Kidney (tissue), 13 donors: ENCODE measurements at regions not wholly inside any gene's neighbourhood (a gene's known extent, or its start where the extent isn't known, plus 50 kb on each side); places are given as distances from the start of the nearest gene placed in this dataset.

Source experiments
- DNase-seq, 5 donors: peaks; one replicate each; pipeline ENCODE4 v3.0.0-alpha.2; 2013 to 2020
- FAIRE-seq: peaks from 2 replicates; lab custom pipeline; 2012; peaks lifted over from hg19 to GRCh38; lab: Jason Lieb, UNC
- H3K27ac ChIP-seq, 2 donors: one replicate each; pipeline ENCODE4 v1.7.0; 2013; ENCODE audit warnings: low read depth in 2 of 2, low read length in 2 of 2, inconsistent platforms in 1 of 2
- H3K27me3 ChIP-seq: one replicate; pipeline ENCODE4 v1.7.1; 2013; ENCODE audit warnings: low read length, inconsistent platforms; ENCODE audit not compliant: control insufficient read depth, insufficient read depth
- H3K36me3 ChIP-seq, 3 donors: one replicate each; pipeline versions ENCODE4 v1.7.0 to v1.7.1; 2013; ENCODE audit warnings: low read length in 3 of 3, control low read depth in 1 of 3, inconsistent platforms in 1 of 3; ENCODE audit not compliant: insufficient read depth in 3 of 3, control insufficient read depth in 2 of 3
- H3K4me1 ChIP-seq, 3 donors: one replicate each; pipeline versions ENCODE4 v1.7.0 to v1.7.1; 2013; ENCODE audit warnings: low read length in 3 of 3, inconsistent platforms in 1 of 3, low read depth in 1 of 3; ENCODE audit not compliant: control insufficient read depth in 2 of 3, insufficient read depth in 2 of 3
- H3K4me3 ChIP-seq, 3 donors: one replicate each; pipeline versions ENCODE4 v1.7.0 to v1.8.1; 2013; ENCODE audit warnings: low read length in 3 of 3, control low read depth in 1 of 3, inconsistent platforms in 1 of 3
- H3K9ac ChIP-seq, 3 donors: one replicate each; pipeline versions ENCODE4 v1.7.0 to v1.7.1; 2013; ENCODE audit warnings: low read length in 3 of 3, control low read depth in 1 of 3, inconsistent platforms in 1 of 3
- H3K9me3 ChIP-seq, 3 donors: one replicate each; pipeline versions ENCODE4 v1.7.0 to v1.7.1; 2013; ENCODE audit warnings: low read length in 3 of 3, control low read depth in 1 of 3, inconsistent platforms in 1 of 3; ENCODE audit not compliant: control insufficient read depth in 2 of 3, insufficient read depth in 1 of 3
- CTCF ChIP-seq: IDR thresholded peaks from 3 replicates; pipeline ENCODE4 v1.5.1; 2012; ENCODE audit warnings: mild to moderate bottlenecking, moderate library complexity, borderline replicate concordance; ENCODE audit not compliant: insufficient read depth; ENCODE audit errors: extremely low read depth
- intact Hi-C: fragments of 100-400 bp; cut with DNase I; formaldehyde crosslinking; loops from one replicate; pipeline ENCODE4 v1.11.1; 2022
- donor health status: control.
- donor health status: control.
- donor health status: control.
- donor health status: control.
- donor health status: control.
- donor health status: DM: yes; HTN: yes; CAD: no.
- donor health status: Normal renal cell carcinoma (clear cell type).

DNA sequence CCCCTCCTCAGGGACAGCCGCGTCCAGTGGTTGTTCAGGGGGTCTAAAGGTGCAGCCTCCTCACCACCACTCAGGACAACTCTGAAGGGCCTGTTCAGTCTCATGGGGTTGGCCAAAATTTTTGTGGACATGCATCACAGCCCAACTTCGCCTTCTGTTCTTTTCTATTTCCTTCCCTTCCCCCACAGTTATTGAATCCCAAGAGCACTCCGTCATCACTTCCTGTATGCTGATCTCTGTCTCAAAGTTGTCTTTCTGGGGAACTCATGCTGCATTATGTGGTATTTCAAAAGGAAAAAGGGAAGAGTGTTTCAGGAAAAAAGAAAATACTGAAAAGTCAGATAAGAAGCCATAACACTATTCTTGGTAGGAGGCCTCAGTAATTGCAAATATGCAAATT, 355.4 kb downstream of the CAAP1 start:
- H3K27me3 ChIP-seq, result no peaks in the 10 kb centered on the region
- no peak overlapping the region for H3K4me3 ChIP-seq
- no peak overlapping the region for H3K9ac ChIP-seq
- H3K36me3 ChIP-seq, result no peaks in the 10 kb centered on the region
- H3K9me3 ChIP-seq, result no peaks in the 10 kb centered on the region
- no peaks in the 10 kb centered on the region for H3K4me1 ChIP-seq
- DNase-seq (no peak), FAIRE-seq (no peak)
- intact Hi-C loops, result no loop called here
- H3K27ac ChIP-seq, result no peak overlapping the region
- TF ChIP-seq CTCF, result no peak

GRCh38 chr9:26535151-26535550, 357.5 kb downstream of the CAAP1 start:
- TF ChIP-seq CTCF, result no peak
- H3K27me3 ChIP-seq, result no peaks in the 10 kb centered on the region
- H3K9ac ChIP-seq, result no peak overlapping the region
- H3K4me1 ChIP-seq, result no peaks in the 10 kb centered on the region
- DNase-seq, result no peak
- intact Hi-C loops, result no loop called here
- no peak overlapping the region for H3K27ac ChIP-seq
- no peaks in the 10 kb centered on the region for H3K9me3 ChIP-seq
- FAIRE-seq, result no peak
- no peak overlapping the region for H3K4me3 ChIP-seq
- no peaks in the 10 kb centered on the region for H3K36me3 ChIP-seq

GRCh38 chr9:26530841-26531240, 361.8 kb downstream of the CAAP1 start:
- FAIRE-seq (no peak), DNase-seq (no peak)
- no peak overlapping the region for H3K27ac ChIP-seq
- no peaks in the 10 kb centered on the region for H3K27me3 ChIP-seq
- H3K4me3 ChIP-seq, result no peak overlapping the region
- no peaks in the 10 kb centered on the region for H3K9me3 ChIP-seq
- intact Hi-C loops, result no loop called here
- no peak for TF ChIP-seq CTCF
- H3K36me3 ChIP-seq, result no peaks in the 10 kb centered on the region
- H3K4me1 ChIP-seq, result no peaks in the 10 kb centered on the region
- no peak overlapping the region for H3K9ac ChIP-seq

- intact Hi-C loops, result no loop called here
These were observed 364.7 kb downstream of the CAAP1 start for GRCh38 chr9:26527931-26528330.

More at GRCh38 chr9:26527931-26528330, 364.7 kb downstream of the CAAP1 start:
- H3K9me3 ChIP-seq, result no peaks in the 10 kb centered on the region
- DNase-seq (no peak), FAIRE-seq (no peak)
- TF ChIP-seq CTCF, result no peak
- no peaks in the 10 kb centered on the region for H3K4me1 ChIP-seq
- no peaks in the 10 kb centered on the region for H3K36me3 ChIP-seq
- H3K27ac ChIP-seq, result no peak overlapping the region
- H3K27me3 ChIP-seq, result no peaks in the 10 kb centered on the region
- no peak overlapping the region for H3K4me3 ChIP-seq
- no peak overlapping the region for H3K9ac ChIP-seq
